ENCODE measurements at regions not wholly inside any gene's neighbourhood (a gene's known extent, or its start where the extent isn't known, plus 50 kb on each side); places are given as distances from the start of the nearest gene placed in this dataset.
"Not testable (repeated sequence)": the region's sequence is repeated elsewhere in the genome, so short reads cannot be mapped to it uniquely, and the experiment has no call there.

- Histone ChIP-seq H3K36me3 (no peaks in the 10 kb centered on the region), H3K9ac (ENCODE audit: low read depth in 2 of 2, low read length in 2 of 2) (no peak overlapping the region), H3K27ac (no peak overlapping the region), H3K4me1 (no peaks in the 10 kb centered on the region), H3K4me3 (no peak overlapping the region), H3K27me3 (no peaks in the 10 kb centered on the region), H3K9me3 (no peaks in the 10 kb centered on the region)
- intact Hi-C loops (cut with DNase I) = no loop called here
- no peak for DNase-seq
- no peak for TF ChIP-seq CTCF (IDR thresholded peaks at IDR 0.05)
These were observed 75.6 kb downstream of the GRIN2B start for GRCh38 chr12:13905794-13906193.

GRCh38 chr12:13900718-13901117, 80.7 kb downstream of the GRIN2B start:
- TF ChIP-seq CTCF (IDR thresholded peaks at IDR 0.05) = no peak
- Histone ChIP-seq H3K4me3 (no peak overlapping the region), H3K4me1 (no peaks in the 10 kb centered on the region), H3K36me3 (no peaks in the 10 kb centered on the region), H3K27me3 (no peaks in the 10 kb centered on the region), H3K27ac (no peak overlapping the region), H3K9me3 (no peaks in the 10 kb centered on the region), H3K9ac (ENCODE audit: low read depth in 2 of 2, low read length in 2 of 2) (no peak overlapping the region)
- intact Hi-C loops (cut with DNase I) = no loop called here
- DNase-seq = peak; percentile 37

GRCh38 chr12:13898387-13898786, 83.0 kb downstream of the GRIN2B start:
- H3K27me3 ChIP-seq; H3K27ac ChIP-seq; H3K36me3 ChIP-seq; H3K4me3 ChIP-seq; H3K9ac ChIP-seq (ENCODE audit: low read depth in 2 of 2, low read length in 2 of 2); H3K4me1 ChIP-seq; intact Hi-C loops (cut with DNase I); DNase-seq; H3K9me3 ChIP-seq: not testable (repeated sequence)

- no peaks in the 10 kb centered on the region for H3K9me3 ChIP-seq
- intact Hi-C loops (cut with DNase I) = no loop called here
- no peak overlapping the region for H3K27ac ChIP-seq
- TF ChIP-seq CTCF (IDR thresholded peaks at IDR 0.05) = no peak
- H3K4me3 ChIP-seq = no peak overlapping the region
- H3K36me3 ChIP-seq = no peaks in the 10 kb centered on the region
- DNase-seq = no peak
- no peak overlapping the region for H3K9ac ChIP-seq (ENCODE audit: low read depth in 2 of 2, low read length in 2 of 2)
- H3K4me1 ChIP-seq = no peaks in the 10 kb centered on the region
- no peaks in the 10 kb centered on the region for H3K27me3 ChIP-seq
These were observed 83.6 kb downstream of the GRIN2B start for GRCh38 chr12:13897811-13898210.

GRCh38 chr12:13896063-13896626, 85.3 kb downstream of the GRIN2B start:
- no peaks in the 10 kb centered on the region for H3K27me3 ChIP-seq
- no peaks in the 10 kb centered on the region for H3K9me3 ChIP-seq
- no peak for DNase-seq
- H3K36me3 ChIP-seq = no peaks in the 10 kb centered on the region
- no peak overlapping the region for H3K9ac ChIP-seq (ENCODE audit: low read depth in 2 of 2, low read length in 2 of 2)
- intact Hi-C loops (cut with DNase I) = no loop called here
- no peak for TF ChIP-seq CTCF (IDR thresholded peaks at IDR 0.05)
- no peak overlapping the region for H3K27ac ChIP-seq
- H3K4me1 ChIP-seq = no peaks in the 10 kb centered on the region
- H3K4me3 ChIP-seq = no peak overlapping the region

- H3K9me3 ChIP-seq = no peaks in the 10 kb centered on the region
- no peak overlapping the region for H3K9ac ChIP-seq (ENCODE audit: low read depth in 2 of 2, low read length in 2 of 2)
- H3K36me3 ChIP-seq = no peaks in the 10 kb centered on the region
- no peak for DNase-seq
- H3K4me3 ChIP-seq = no peak overlapping the region
- intact Hi-C loops (cut with DNase I) = no loop called here
- H3K27ac ChIP-seq = no peak overlapping the region
- no peak for TF ChIP-seq CTCF (IDR thresholded peaks at IDR 0.05)
- H3K27me3 ChIP-seq = no peaks in the 10 kb centered on the region
- no peaks in the 10 kb centered on the region for H3K4me1 ChIP-seq
These were observed 89.5 kb downstream of the GRIN2B start for GRCh38 chr12:13891902-13892301.

Data from colonic mucosa (tissue), 4 donors.